22Rv1 (cell line): ENCODE measurements at regions not wholly inside any gene's neighbourhood (a gene's known extent, or its start where the extent isn't known, plus 50 kb on each side); places are given as distances from the start of the nearest gene placed in this dataset.

Experiments
- CTCF ChIP-seq: fragments of 450-650 bp; IDR thresholded peaks from 2 replicates; pipeline ENCODE4 v1.5.1; 2017; ENCODE audit warnings: mild to moderate bottlenecking
- ZFX ChIP-seq: fragments of 450-650 bp; IDR thresholded peaks from 2 replicates; pipeline ENCODE4 v1.6.1; 2017; ENCODE audit warnings: antibody characterized with exemption, borderline replicate concordance

GRCh38 chr6:126176282-126176681 is 163.6 kb upstream of the CENPW start:
- TF ChIP-seq CTCF, result peak; percentile 25; the same call in 1 of the 2 replicates
- no peak for TF ChIP-seq ZFX
